Gastrocnemius medialis (tissue), 4 donors: ENCODE measurements at regions not wholly inside any gene's neighbourhood (a gene's known extent, or its start where the extent isn't known, plus 50 kb on each side); places are given as distances from the start of the nearest gene placed in this dataset.

ENCODE experiments used
- CTCF ChIP-seq, 5 experiments: fragments of 450-650 bp in 3 of 5; fragments of 200-600 bp in 2 of 5; sonication (generic) in 2 of 5; IDR thresholded peaks in 4 of 5; conservative IDR thresholded peaks in 1 of 5; 1 replicate in 4 of 5; 2 replicates in 1 of 5; pipeline ENCODE4 v1.5.1; 2016 to 2019; ENCODE audit warnings: antibody characterized with exemption in 5 of 5, mild to moderate bottlenecking in 3 of 5, moderate library complexity in 3 of 5
- POLR2A ChIP-seq, 2 donors: fragments of 450-650 bp; IDR thresholded peaks; one replicate each; pipeline ENCODE4 v1.6.1; 2017; ENCODE audit warnings: antibody characterized with exemption in 2 of 2, mild to moderate bottlenecking in 2 of 2, moderate library complexity in 2 of 2

DNA sequence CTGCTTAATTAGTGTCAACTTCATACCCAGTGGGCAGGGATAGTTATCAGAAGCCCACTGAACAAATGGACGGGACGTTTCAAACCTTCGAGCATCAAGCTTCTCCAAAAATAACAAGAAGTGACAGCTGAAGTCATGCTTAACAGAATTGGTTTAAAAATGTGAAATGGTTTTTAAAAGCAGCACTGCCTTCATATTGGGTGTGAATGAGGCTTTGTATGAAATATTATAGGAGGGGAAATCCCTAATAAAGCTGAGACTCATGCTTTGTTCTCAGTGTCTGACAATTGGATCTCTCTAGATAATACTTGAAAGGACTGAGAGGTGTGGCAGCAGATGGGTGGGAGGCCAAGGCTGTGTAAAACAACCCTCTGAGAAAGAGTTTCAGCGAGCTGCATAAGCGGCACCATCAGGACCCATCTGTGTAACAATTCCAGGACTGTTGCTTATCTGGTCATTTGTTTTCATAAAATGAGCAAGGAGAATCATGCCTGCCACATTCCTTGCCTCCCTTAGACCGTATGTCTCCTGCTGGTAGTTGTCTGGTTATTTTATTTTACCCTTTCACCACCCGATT is 667.7 kb downstream of the DIAPH3 start:
- TF ChIP-seq CTCF (IDR thresholded peaks at IDR 0.05 in 4 of 5, conservative IDR thresholded peaks at IDR 0.05 in 1 of 5), result no peak
- TF ChIP-seq POLR2A (IDR thresholded peaks at IDR 0.05), result no peak
